GM18909 (cell line): ENCODE measurements at regions not wholly inside any gene's neighbourhood (a gene's known extent, or its start where the extent isn't known, plus 50 kb on each side); places are given as distances from the start of the nearest gene placed in this dataset.
"Not testable (repeated sequence)": the region's sequence is repeated elsewhere in the genome, so short reads cannot be mapped to it uniquely, and the experiment has no call there.

Experiments
- ATAC-seq: cut with Tn5 transposase; IDR thresholded peaks from one replicate; pipeline ENCODE4 v1.9.1; 2021; ENCODE audit warnings: mild to moderate bottlenecking; ENCODE audit not compliant: unreplicated experiment, poor library complexity

DNA sequence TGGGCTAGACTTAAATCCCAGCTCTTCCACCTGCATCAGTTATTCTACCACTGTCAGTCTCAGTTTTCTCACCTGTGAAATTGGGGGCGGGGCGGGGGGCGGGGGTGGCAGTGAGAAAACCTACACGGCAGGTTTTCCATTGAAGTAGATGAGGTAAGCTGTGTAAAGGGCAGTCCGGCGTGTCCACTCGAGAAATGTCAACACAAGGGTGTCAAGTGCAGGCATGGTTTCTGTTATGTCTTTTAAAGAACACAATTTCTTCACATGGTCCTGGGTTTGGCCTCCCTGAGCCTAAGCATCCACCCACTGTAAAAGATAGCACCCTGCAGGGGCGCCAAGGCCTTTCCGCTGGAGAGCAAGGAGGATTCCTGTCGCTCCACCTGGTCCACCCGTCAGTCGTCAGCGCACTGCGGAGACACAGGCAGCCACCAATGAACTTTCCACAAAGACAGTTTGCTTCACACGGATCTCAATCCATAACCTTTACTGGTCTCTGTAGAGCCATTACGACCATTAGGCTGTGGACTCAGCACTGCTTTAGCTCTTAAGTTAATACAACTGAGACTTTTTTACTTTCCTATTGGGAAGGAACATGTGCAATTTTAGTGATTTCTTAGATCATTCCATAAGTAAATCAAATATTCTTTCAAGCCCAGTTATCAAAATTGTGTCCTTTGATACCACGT, 99.5 kb upstream of the FOXB1 start:
- ATAC-seq: no peak

- no peak for ATAC-seq
Measured at GRCh38 chr15:59896663-59897074, 107.4 kb upstream of the FOXB1 start.

DNA sequence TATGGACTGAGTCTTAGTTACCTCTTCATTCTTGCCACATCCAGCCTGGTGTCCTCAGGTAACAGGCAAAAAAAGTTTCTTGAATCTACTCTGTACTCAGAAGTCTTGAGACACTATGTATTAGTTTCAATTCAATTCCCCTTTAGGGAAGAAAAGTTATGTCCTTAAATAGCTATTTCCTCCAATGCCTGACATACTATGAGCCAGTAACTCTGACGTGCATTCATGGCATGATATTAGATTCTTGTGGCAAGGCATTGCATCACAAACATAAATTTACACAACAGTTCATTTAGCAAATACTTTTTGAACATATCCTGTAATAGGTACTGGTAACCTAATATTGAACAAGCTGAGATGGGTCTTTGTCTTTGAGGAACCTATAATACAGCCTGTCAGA, 109.3 kb upstream of the FOXB1 start:
- ATAC-seq: no peak

- ATAC-seq: no peak
Measured at GRCh38 chr15:59892985-59893384, 111.1 kb upstream of the FOXB1 start.

DNA sequence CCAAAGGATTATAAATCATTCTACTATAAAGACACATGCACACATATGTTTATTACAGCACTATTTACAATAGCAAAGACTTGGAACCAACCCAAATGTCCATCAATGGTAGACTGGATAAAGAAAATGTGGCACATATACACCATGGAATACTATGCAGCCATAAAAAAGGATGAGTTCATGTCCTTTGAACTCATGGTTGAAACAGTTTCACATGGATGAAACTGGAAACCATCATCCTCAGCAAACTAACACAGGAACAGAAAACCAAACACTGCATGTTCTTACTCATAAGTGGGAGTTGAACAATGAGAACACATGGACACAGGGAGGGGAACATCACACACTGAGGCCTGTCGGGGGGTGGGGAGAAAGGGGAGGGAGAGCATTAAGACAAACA, 116.2 kb upstream of the FOXB1 start:
- ATAC-seq: not testable (repeated sequence)

DNA sequence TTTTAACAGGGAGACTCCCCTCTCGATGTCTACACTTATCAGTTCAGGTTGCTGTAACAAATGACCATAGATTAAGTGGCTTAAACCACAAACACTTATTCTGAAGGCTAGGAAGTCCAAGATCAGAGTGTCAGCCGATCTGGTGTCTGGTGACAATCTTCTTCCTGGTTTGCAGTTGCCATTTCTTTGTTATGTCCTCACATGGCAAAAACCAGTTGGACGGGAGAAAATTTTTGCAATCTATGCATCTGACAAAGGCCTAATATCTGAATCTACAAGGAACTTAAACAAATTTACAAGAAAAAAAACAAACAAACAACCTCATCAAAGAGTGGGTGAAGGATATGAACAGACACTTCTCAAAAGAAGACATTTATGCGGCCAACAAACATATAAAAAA, 116.9 kb upstream of the FOXB1 start:
- ATAC-seq: no peak

DNA sequence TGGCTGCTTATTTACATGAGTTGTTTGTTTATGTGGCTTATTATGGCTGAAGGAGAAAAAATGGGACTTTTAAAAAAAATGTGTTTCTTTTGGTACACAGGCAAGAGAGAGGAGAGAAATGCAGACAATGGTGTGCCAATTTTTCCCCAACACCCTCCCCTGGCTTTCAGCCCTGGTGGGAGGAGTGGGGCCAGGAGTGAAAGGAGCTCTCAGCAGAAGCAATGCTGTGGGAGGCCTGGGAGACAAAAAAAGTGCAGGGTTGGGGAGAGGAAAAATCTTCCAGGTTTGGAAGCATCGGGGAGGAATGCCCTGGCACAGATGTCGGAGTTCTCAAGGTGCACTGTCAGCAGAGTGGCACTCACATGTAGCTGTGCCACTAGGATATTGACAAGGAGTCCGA, 117.7 kb upstream of the FOXB1 start:
- ATAC-seq: no peak

- no peak for ATAC-seq
Measured at GRCh38 chr15:59885832-59886231, 118.3 kb upstream of the FOXB1 start.

GRCh38 chr15:59879506-59880265, 124.4 kb upstream of the FOXB1 start:
- ATAC-seq: no peak

- ATAC-seq: no peak
Measured at GRCh38 chr15:59876140-59876539, 128.0 kb upstream of the FOXB1 start.

GRCh38 chr15:59873644-59874272, 130.4 kb upstream of the FOXB1 start:
- no peak for ATAC-seq

- ATAC-seq: no peak
Measured at GRCh38 chr15:59867086-59867855, 136.8 kb upstream of the FOXB1 start.

- no peak for ATAC-seq
Measured at GRCh38 chr15:59866642-59867041, 137.5 kb upstream of the FOXB1 start.

DNA sequence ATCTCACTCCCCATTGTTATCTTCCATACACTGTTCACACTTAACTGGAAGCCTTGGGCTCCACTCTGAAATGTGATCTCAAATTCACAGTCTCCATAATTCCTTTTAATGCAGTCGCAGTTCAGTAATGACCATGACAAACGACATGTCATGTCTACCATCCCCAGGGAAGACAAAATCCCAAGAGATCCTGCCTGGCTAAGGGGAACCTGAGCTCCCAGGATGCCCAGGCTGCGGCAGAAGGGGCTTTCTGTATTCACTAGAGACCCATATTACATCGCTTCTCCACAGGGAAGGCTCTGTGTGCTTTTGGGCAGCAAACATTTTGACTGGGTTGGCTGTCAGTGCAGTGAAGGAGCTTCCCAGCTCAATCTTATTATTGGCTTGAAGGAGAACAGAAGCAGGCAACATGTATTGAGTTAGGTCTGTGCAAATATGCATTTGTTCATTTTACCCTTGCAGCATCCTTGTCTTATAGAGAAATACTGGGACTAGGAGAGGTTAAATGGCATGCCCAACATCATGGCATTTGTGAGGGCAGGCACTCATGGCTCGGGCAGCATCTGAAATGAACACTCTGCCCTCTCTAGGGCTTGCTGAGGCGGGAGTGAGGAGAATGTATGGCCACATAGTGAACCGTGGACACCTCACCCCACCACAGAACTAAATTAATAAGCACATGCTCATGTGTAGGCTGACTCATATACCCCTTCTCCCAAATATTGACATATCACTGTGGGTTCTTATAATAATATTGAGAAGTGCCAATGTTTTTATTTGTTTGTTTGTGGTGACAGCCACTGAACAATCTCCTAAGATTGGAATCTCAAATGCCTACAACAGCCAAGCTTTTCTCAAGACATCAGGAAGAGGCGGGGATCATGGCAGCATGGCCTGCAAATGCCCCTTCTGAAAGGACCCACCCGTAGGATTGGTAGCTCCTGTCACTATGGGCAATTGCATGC, 141.6 kb upstream of the FOXB1 start:
- no peak for ATAC-seq

DNA sequence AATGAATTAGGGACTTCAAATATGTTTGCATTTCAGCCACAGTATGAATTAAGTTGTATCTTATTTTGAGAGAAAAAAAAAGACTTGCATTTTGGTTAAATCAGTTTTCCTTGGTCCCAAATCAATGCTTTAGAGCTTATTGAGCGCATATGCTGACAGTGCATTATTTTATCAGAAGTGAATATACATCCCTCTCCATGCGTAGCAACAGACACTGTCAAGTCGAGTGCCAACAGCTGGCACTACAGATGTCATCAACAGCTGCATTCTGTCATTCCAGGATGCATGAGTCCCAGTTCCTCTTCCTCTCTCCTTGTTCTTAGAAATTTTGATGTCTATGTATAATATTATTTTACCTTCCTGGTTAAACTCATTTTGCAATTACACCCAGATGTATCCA, 156.1 kb upstream of the FOXB1 start:
- no peak for ATAC-seq

DNA sequence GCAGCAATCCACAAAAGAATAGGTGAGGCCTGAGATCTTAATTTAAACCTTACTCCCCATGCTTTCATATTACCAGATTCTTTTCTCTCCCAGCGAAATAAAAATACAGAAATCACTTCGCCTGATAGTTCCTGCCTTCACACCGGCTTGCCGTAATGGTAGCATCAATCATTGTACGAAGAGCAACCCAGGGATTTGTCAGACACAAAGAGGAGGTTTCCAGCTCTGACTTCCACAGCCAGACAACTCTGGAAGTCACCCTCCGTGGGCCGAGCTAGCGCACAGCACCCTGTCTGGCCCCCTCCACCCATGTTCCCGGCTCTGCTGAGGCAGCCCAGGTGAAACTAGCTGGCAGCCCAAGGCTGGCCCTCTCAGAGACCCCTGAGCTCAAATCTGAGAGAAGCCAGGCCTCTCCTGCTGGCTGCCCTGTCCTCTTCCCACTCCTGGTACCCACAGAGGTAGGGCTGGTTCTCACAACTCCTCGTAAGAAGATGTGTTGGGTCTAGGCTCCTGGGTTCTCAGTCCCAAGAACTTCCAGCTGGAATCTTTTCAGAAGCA, 156.9 kb upstream of the BNIP2 start:
- no peak for ATAC-seq

GRCh38 chr15:59843609-59844008, 154.5 kb upstream of the BNIP2 start:
- no peak for ATAC-seq

- ATAC-seq: no peak
Measured at GRCh38 chr15:59841036-59841435, 151.9 kb upstream of the BNIP2 start.

GRCh38 chr15:59839906-59840305, 150.8 kb upstream of the BNIP2 start:
- no peak for ATAC-seq
